Spinal cord (tissue), 9 donors: ENCODE measurements at regions not wholly inside any gene's neighbourhood (a gene's known extent, or its start where the extent isn't known, plus 50 kb on each side); places are given as distances from the start of the nearest gene placed in this dataset.
A peak's percentile ranks its signal among the peaks of the same experiment; 100 is the strongest.

Experiments
- DNase-seq, 6 donors: peaks; one replicate each; pipeline versions ENCODE4 v3.0.0 to v3.0.0-alpha.2; 2013 to 2015; ENCODE audit warnings: low spot score in 6 of 6, low read depth in 4 of 6
- H3K27ac ChIP-seq: one replicate; pipeline ENCODE4 v1.5.1; 2013; ENCODE audit warnings: low read depth, low read length, control low read depth
- H3K27me3 ChIP-seq: one replicate; pipeline ENCODE4 v1.6.1; 2013; ENCODE audit warnings: low read length; ENCODE audit not compliant: control insufficient read depth, insufficient read depth
- H3K36me3 ChIP-seq: one replicate; pipeline ENCODE4 v1.6.1; 2013; ENCODE audit warnings: low read length; ENCODE audit not compliant: control insufficient read depth, insufficient read depth
- H3K4me1 ChIP-seq: one replicate; pipeline ENCODE4 v1.6.1; 2013; ENCODE audit warnings: low read length; ENCODE audit not compliant: control insufficient read depth, insufficient read depth
- H3K4me3 ChIP-seq: one replicate; pipeline ENCODE4 v1.5.1; 2013; ENCODE audit warnings: low read depth, low read length, control low read depth
- H3K9me3 ChIP-seq: one replicate; pipeline ENCODE4 v1.6.1; 2013; ENCODE audit warnings: low read length; ENCODE audit not compliant: control insufficient read depth, insufficient read depth
- WGBS: methylation state at CpG from one replicate; pipeline ENCODE4 v1.1.5; 2013; ENCODE audit warnings: missing lambda C conversion rate; ENCODE audit not compliant: insufficient coverage; 5-methylcytosine and 5-hydroxymethylcytosine counted together
- donor health status: healthy.

DNA sequence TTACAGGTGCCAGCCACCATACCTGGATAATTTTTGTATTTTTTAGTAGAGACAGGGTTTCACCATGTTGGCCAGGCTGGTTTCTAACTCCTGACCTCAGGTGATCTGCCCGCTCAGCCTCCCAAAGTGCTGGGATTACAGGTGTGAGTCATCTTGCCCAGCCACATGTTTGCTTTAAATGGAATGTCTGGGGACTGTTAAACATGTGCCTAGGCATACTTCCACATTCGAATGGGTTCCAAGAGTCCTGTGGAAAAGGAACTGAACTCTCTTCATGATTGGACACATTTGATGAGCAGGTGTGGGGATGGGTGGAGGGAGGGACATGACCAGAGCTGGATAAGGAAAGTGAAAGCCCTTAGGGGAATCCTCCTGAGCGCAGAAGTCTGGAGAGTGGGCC is 58.4 kb upstream of the GREB1L start:
- H3K27me3 ChIP-seq, result no peaks in the 10 kb centered on the region
- no peaks in the 10 kb centered on the region for H3K36me3 ChIP-seq
- DNase-seq, result no peak
- H3K27ac ChIP-seq, result no peak overlapping the region
- no peaks in the 10 kb centered on the region for H3K9me3 ChIP-seq
- WGBS, result 84% methylated on average over 2 of the region's 3 CpGs
- no peak overlapping the region for H3K4me3 ChIP-seq
- H3K4me1 ChIP-seq, result no peaks in the 10 kb centered on the region

DNA sequence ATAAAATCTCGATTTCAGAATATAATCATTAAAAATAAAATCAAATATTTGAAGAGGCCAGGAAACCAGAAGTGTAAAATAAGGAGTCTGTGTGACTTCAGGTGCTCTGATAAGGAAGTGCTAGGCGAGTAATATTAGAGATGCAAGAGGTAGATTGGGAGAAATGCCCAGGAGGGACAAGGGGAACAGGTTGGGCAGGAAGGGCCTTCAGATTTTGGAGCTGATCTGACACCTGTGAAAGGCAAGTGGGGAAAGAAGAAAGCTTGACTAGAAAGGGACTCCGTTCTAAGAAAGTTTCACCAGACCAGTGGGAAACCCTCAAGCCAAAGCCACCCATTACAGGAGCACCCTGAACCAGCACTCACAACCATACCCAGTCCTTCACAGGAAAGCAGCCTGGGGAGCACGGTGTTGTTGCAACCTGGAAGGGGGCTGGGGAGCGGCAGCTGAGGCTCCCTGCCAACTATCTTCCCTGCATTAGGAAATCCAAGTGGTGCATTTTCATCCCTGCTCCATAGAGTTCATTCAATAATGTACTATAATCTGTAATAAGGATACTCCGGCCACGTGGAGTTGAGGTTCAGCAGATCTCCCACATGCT is 57.5 kb upstream of the GREB1L start:
- DNase-seq, result no peak
- Histone ChIP-seq H3K9me3 (no peaks in the 10 kb centered on the region), H3K27me3 (no peaks in the 10 kb centered on the region), H3K27ac (no peak overlapping the region), H3K4me1 (no peaks in the 10 kb centered on the region), H3K36me3 (no peaks in the 10 kb centered on the region), H3K4me3 (no peak overlapping the region)
- WGBS, result 73% methylated on average over 2 of the region's 7 CpGs

DNA sequence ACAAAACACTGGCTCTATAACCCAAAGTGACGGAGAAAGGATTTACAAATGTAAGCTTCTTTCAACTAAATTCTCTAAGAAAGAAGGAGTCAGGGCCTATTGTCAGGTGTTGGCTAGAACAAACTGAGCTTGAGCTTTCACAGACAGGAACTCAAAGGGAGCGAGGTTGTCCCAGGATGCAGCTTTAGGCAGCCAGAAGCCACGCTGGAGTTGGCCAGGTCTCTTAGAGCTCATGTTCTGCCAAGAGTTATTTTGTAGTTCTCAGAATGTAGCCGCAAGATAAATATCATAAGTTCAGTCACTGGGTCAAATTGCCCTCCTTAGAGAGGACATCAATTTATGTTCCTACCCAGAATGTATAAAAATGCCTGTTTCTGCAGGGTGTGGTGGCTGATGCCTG is 54.1 kb upstream of the GREB1L start:
- Histone ChIP-seq H3K9me3 (no peaks in the 10 kb centered on the region), H3K27me3 (no peaks in the 10 kb centered on the region), H3K4me3 (no peak overlapping the region), H3K4me1 (no peaks in the 10 kb centered on the region), H3K27ac (no peak overlapping the region), H3K36me3 (no peaks in the 10 kb centered on the region)
- WGBS, result 78% methylated on average over 1 of the region's 4 CpGs
- DNase-seq, result no peak

DNA sequence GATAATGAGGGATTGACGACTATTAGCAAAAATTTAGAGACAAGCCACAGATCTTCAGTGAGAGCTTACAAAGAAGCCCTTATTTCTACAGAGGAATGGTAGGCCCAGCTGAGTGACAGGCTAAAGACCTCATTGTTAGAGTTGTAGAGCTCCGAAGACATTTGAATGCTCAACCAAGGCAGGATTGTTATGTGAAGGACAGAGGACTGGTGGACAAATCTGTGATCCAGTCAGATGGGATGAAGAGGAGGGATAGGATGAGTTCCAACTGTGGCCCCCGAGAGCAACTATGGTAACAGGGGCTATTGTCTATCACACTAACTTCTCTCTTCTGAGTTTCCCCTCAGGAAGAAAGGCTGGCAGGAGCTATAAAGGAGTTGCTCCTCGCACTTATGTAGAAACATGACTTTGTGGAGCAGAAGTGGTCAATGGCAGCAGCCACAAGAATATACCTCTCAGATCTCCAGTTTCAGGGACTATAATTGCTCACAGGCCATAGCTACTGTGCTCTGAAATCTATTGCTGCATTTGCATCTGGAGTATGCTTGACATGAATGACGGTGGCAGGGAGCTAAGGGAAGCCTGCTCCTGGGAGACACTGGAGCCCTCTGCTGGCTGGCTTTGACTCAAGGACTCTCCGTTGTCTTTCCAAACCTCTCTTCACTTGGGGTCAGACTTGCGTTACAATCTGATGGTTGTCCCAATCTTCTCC is 50.3 kb upstream of the GREB1L start:
- 43% methylated on average over 5 of the region's 7 CpGs for WGBS
- no peak overlapping the region for H3K4me3 ChIP-seq
- DNase-seq, result peak in 2 of 6 donors; percentile 15 to 33

More for the DNA sequence above, 50.3 kb upstream of the GREB1L start:
- H3K9me3 ChIP-seq, result no peaks in the 10 kb centered on the region
- H3K27me3 ChIP-seq, result no peaks in the 10 kb centered on the region
- H3K27ac ChIP-seq, result no peak overlapping the region
- H3K4me1 ChIP-seq, result no peaks in the 10 kb centered on the region
- H3K36me3 ChIP-seq, result no peaks in the 10 kb centered on the region
